ENCODE measurements at regions not wholly inside any gene's neighbourhood (a gene's known extent, or its start where the extent isn't known, plus 50 kb on each side); places are given as distances from the start of the nearest gene placed in this dataset.

DNA sequence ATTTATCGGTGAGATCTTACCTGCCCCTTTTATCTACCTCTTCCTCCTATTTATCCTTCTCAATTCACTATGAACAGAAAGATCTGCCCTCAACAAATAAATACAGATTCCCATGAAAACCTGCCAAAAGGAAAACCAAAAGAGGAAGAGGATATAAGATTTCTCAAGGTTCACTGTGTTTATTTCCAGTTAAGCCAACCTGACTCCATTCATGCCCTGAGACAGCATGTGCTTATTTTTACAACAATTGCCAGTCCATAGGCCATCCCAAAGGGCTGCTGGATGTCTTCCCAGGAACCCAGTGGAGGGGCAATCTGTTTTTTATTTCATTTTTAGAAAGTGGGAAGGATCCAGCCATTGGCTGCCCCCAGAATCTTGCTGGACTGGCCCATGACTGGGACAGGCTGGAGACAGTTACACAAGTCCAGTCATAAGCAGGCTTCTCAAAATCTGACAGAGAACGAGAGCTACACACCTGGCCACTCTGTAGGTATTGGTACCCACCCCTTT, 209.1 kb downstream of the IRS2 start:
- TF ChIP-seq, protein P1, sequence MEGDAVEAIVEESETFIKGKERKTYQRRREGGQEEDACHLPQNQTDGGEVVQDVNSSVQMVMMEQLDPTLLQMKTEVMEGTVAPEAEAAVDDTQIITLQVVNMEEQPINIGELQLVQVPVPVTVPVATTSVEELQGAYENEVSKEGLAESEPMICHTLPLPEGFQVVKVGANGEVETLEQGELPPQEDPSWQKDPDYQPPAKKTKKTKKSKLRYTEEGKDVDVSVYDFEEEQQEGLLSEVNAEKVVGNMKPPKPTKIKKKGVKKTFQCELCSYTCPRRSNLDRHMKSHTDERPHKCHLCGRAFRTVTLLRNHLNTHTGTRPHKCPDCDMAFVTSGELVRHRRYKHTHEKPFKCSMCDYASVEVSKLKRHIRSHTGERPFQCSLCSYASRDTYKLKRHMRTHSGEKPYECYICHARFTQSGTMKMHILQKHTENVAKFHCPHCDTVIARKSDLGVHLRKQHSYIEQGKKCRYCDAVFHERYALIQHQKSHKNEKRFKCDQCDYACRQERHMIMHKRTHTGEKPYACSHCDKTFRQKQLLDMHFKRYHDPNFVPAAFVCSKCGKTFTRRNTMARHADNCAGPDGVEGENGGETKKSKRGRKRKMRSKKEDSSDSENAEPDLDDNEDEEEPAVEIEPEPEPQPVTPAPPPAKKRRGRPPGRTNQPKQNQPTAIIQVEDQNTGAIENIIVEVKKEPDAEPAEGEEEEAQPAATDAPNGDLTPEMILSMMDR (IDR thresholded peaks at IDR 0.05; ENCODE audit: borderline replicate concordance, extremely low read depth, low read length, poor library complexity, severe bottlenecking), result no peak
- TF ChIP-seq EZH2 (IDR thresholded peaks at IDR 0.05; ENCODE audit: borderline replicate concordance, low read depth, low read length, severe bottlenecking), result no peak

Measured in DND-41 (cell line).